ENCODE measurements at regions not wholly inside any gene's neighbourhood (a gene's known extent, or its start where the extent isn't known, plus 50 kb on each side); places are given as distances from the start of the nearest gene placed in this dataset.

DNA sequence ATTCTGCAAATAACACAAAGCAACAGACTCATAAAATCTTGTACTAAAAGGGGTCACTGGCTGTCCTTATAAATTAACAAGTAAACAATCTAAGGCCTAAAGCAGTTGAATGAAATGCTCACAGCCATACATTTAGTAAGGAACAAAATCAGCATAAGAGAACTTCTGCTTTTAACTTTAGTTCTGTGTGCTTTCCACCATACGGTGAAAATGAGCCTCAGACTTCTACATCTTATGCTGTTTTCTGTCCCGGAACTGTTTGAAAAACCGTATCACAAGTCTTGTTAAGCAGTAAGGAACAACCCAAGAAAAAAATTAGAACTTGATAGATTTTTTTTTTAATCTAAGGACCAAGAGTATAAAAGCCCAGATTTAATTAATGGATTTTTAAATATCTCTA is 549.1 kb upstream of the MIR17HG start:
- TF ChIP-seq, protein P1, sequence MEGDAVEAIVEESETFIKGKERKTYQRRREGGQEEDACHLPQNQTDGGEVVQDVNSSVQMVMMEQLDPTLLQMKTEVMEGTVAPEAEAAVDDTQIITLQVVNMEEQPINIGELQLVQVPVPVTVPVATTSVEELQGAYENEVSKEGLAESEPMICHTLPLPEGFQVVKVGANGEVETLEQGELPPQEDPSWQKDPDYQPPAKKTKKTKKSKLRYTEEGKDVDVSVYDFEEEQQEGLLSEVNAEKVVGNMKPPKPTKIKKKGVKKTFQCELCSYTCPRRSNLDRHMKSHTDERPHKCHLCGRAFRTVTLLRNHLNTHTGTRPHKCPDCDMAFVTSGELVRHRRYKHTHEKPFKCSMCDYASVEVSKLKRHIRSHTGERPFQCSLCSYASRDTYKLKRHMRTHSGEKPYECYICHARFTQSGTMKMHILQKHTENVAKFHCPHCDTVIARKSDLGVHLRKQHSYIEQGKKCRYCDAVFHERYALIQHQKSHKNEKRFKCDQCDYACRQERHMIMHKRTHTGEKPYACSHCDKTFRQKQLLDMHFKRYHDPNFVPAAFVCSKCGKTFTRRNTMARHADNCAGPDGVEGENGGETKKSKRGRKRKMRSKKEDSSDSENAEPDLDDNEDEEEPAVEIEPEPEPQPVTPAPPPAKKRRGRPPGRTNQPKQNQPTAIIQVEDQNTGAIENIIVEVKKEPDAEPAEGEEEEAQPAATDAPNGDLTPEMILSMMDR (IDR thresholded peaks at IDR 0.05), result no peak
- TF ChIP-seq POLR2A (IDR thresholded peaks at IDR 0.05), result no peak
- no peak for TF ChIP-seq EP300 (IDR thresholded peaks at IDR 0.05)

Data from ovary (tissue), 3 donors.